H9 (cell line): ENCODE measurements at regions not wholly inside any gene's neighbourhood (a gene's known extent, or its start where the extent isn't known, plus 50 kb on each side); places are given as distances from the start of the nearest gene placed in this dataset.

Experiments
- DNase-seq: peaks from one replicate; pipeline ENCODE4 v3.0.0-alpha.2; 2017
- H2AFZ ChIP-seq: one replicate; pipeline ENCODE4 v1.6.1; 2013; ENCODE audit warnings: mild to moderate bottlenecking, low read length, control low read depth, moderate library complexity
- H2AK5ac ChIP-seq: 2 replicates; pipeline ENCODE4 v1.6.1; 2013; ENCODE audit warnings: low read length, control low read depth, mixed read lengths; ENCODE audit not compliant: insufficient read length
- H2BK120ac ChIP-seq: one replicate; pipeline ENCODE4 v1.6.1; 2013; ENCODE audit warnings: low read depth, mild to moderate bottlenecking, low read length, control low read depth, inconsistent platforms; ENCODE audit not compliant: poor library complexity, severe bottlenecking
- H2BK12ac ChIP-seq: 2 replicates; pipeline ENCODE4 v1.6.1; 2013; ENCODE audit warnings: low read length, control low read depth, mixed read lengths, low read depth; ENCODE audit not compliant: insufficient read length
- H2BK15ac ChIP-seq: 2 replicates; pipeline ENCODE4 v1.6.1; 2013; ENCODE audit warnings: low read depth, low read length, control low read depth
- H2BK20ac ChIP-seq: one replicate; pipeline ENCODE4 v1.6.1; 2013; ENCODE audit warnings: low read depth, mild to moderate bottlenecking, low read length, control low read depth, inconsistent platforms; ENCODE audit not compliant: poor library complexity, severe bottlenecking
- H2BK5ac ChIP-seq: 2 replicates; pipeline ENCODE4 v1.6.1; 2013; ENCODE audit warnings: low read length, control low read depth, mixed read lengths; ENCODE audit not compliant: insufficient read length
- H3K14ac ChIP-seq: 2 replicates; pipeline ENCODE4 v1.6.1; 2013; ENCODE audit warnings: low read length, control low read depth; ENCODE audit not compliant: insufficient read depth
- H3K18ac ChIP-seq: 2 replicates; pipeline ENCODE4 v1.6.1; 2013; ENCODE audit warnings: low read depth, mild to moderate bottlenecking, mixed read lengths, low read length, control low read depth; ENCODE audit not compliant: insufficient read length
- H3K23ac ChIP-seq: 2 replicates; pipeline ENCODE4 v1.6.1; 2013; ENCODE audit warnings: low read length, control low read depth, mixed read lengths, low read depth; ENCODE audit not compliant: insufficient read length
- H3K23me2 ChIP-seq: 2 replicates; pipeline ENCODE4 v1.6.1; 2013; ENCODE audit warnings: low read depth, mild to moderate bottlenecking, mixed read lengths, low read length, control low read depth; ENCODE audit not compliant: insufficient read length, poor library complexity, severe bottlenecking
- H3K27ac ChIP-seq: 2 replicates; pipeline ENCODE4 v1.5.1; 2013; ENCODE audit warnings: low read length, control low read depth, mixed read lengths, low read depth; ENCODE audit not compliant: insufficient read length
- H3K27me3 ChIP-seq: 2 replicates; pipeline ENCODE4 v1.6.1; 2013; ENCODE audit warnings: low read length, control low read depth, inconsistent platforms; ENCODE audit not compliant: insufficient read depth
- H3K4ac ChIP-seq: 2 replicates; pipeline ENCODE4 v1.6.1; 2013; ENCODE audit warnings: low read depth, mild to moderate bottlenecking, control low read depth, inconsistent platforms, low read length, moderate library complexity
- H3K4me1 ChIP-seq: 2 replicates; pipeline ENCODE4 v1.6.1; 2013; ENCODE audit warnings: low read length, control low read depth, inconsistent platforms; ENCODE audit not compliant: insufficient read depth
- H3K4me2 ChIP-seq: 2 replicates; pipeline ENCODE4 v1.6.1; 2013; ENCODE audit warnings: low read length, control low read depth, mixed read lengths; ENCODE audit not compliant: insufficient read length, insufficient read depth
- H3K56ac ChIP-seq: 2 replicates; pipeline ENCODE4 v1.6.1; 2013; ENCODE audit warnings: low read depth, mild to moderate bottlenecking, mixed read lengths, low read length, control low read depth; ENCODE audit not compliant: insufficient read length
- H3K79me1 ChIP-seq: 2 replicates; pipeline ENCODE4 v1.6.1; 2013; ENCODE audit warnings: low read depth, mild to moderate bottlenecking, moderate library complexity, low read length, control low read depth, inconsistent platforms; ENCODE audit not compliant: insufficient read depth, poor library complexity, severe bottlenecking
- H3K79me2 ChIP-seq: 2 replicates; pipeline ENCODE4 v1.6.1; 2013; ENCODE audit warnings: low read length, control low read depth, inconsistent platforms; ENCODE audit not compliant: insufficient read depth
- H3K9ac ChIP-seq: 2 replicates; pipeline ENCODE4 v1.6.1; 2013; ENCODE audit warnings: low read length, control low read depth, mixed read lengths; ENCODE audit not compliant: insufficient read length; ENCODE audit errors: extremely low read depth
- H3K9me3 ChIP-seq: one replicate; pipeline ENCODE4 v1.6.1; 2013; ENCODE audit warnings: low read depth, low read length, inconsistent platforms; ENCODE audit not compliant: control insufficient read depth
- H3T11ph ChIP-seq: one replicate; pipeline ENCODE4 v1.6.1; 2013; ENCODE audit warnings: mild to moderate bottlenecking, low read length, control low read depth, inconsistent platforms
- H4K20me1 ChIP-seq: one replicate; pipeline ENCODE4 v1.6.1; 2013; ENCODE audit not compliant: control insufficient read depth, insufficient read length, insufficient read depth
- H4K5ac ChIP-seq: 2 replicates; pipeline ENCODE4 v1.6.1; 2013; ENCODE audit warnings: low read depth, mild to moderate bottlenecking, mixed read lengths, low read length, control low read depth; ENCODE audit not compliant: insufficient read length
- H4K8ac ChIP-seq: replicated peaks from 2 replicates; pipeline ENCODE4 v1.6.1; 2013; ENCODE audit warnings: low read length, control low read depth, mixed read lengths, low read depth; ENCODE audit not compliant: insufficient read length
- H4K91ac ChIP-seq: 2 replicates; pipeline ENCODE4 v1.6.1; 2013; ENCODE audit warnings: low read depth, mild to moderate bottlenecking, moderate library complexity, mixed read lengths, low read length, control low read depth; ENCODE audit not compliant: insufficient read length
- H3K27ac Mint-ChIP-seq, 3 experiments: 2 replicates in 2 of 3; 3 replicates in 1 of 3; pipeline ENCODE4 v1.8.0; 2020 to 2021; ENCODE audit warnings: mixed read lengths in 3 of 3, mild to moderate bottlenecking in 1 of 3, moderate library complexity in 1 of 3
- H3K27me3 Mint-ChIP-seq: 2 replicates; pipeline ENCODE4 v1.8.0; 2021; ENCODE audit warnings: low read depth, mild to moderate bottlenecking, moderate library complexity, mixed read lengths
- H3K36me3 Mint-ChIP-seq, 3 experiments: 2 replicates in 2 of 3; 3 replicates in 1 of 3; pipeline ENCODE4 v1.8.0; 2020 to 2021; ENCODE audit warnings: low read depth in 3 of 3, mixed read lengths in 3 of 3; ENCODE audit not compliant: insufficient read depth in 1 of 3
- H3K4me1 Mint-ChIP-seq, 2 experiments: 2 replicates each; pipeline ENCODE4 v1.8.0; 2020; ENCODE audit warnings: mixed read lengths in 2 of 2
- H3K4me3 Mint-ChIP-seq, 2 experiments: 2 replicates in 1 of 2; 3 replicates in 1 of 2; pipeline ENCODE4 v1.8.0; 2020 to 2021; ENCODE audit warnings: mild to moderate bottlenecking in 2 of 2, mixed read lengths in 2 of 2, moderate library complexity in 1 of 2
- H3K9me3 Mint-ChIP-seq, 2 experiments: 2 replicates in 1 of 2; 3 replicates in 1 of 2; pipeline ENCODE4 v1.8.0; 2020; ENCODE audit warnings: mild to moderate bottlenecking in 2 of 2, mixed read lengths in 2 of 2, moderate library complexity in 1 of 2
- WGBS: extraction: QIAGEN DNeasy Blood & Tissue Kit; methylation state at CpG from one replicate; pipeline ENCODE4 v1.1.7; 2013; ENCODE audit warnings: missing lambda C conversion rate, low lambda C conversion rate, mixed read lengths; ENCODE audit not compliant: insufficient read length; ENCODE audit errors: extremely low coverage; 5-methylcytosine and 5-hydroxymethylcytosine counted together
- TF ChIP-seq, protein P1 (sequence below): fragments of 200-600 bp; sonication (generic); conservative IDR thresholded peaks from 3 replicates; pipeline ENCODE4 v1.8.0; 2021; ENCODE audit warnings: antibody characterized with exemption, mild to moderate bottlenecking

DNA sequence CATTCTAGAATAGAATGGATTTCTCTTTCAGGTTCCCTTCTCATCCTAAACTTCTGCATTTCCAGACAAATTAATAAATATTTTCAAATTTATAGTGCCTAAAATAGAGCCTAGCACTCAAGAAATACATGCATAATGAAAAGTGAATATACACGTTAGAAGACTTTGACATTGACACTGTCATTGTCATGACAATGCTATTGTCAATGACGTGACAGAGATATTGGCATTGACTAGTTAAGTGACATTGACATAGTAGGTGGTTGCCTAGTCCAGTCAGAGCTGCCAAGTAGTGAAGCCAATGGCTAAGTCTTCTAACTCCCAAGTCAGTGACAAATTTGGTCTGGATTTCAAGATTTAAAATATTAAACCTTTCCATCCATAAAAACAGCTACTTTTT lies 410.5 kb downstream of the LMO4 start:
- Histone ChIP-seq H3K27ac (no peak overlapping the region), H4K20me1 (no peaks in the 10 kb centered on the region), H2BK5ac (no peak overlapping the region), H3K18ac (no peak overlapping the region), H3T11ph (no peak overlapping the region), H3K4me2 (no peak overlapping the region), H4K91ac (no peak overlapping the region), H4K5ac (no peak overlapping the region), H2AFZ (no peak overlapping the region), H4K8ac (no peak overlapping the region), H3K79me1 (no peaks in the 10 kb centered on the region), H2BK20ac (no peak overlapping the region), H3K27me3 (no peaks in the 10 kb centered on the region), H3K9ac (no peak overlapping the region), H3K4me1 (peaks cover 3% of the 10 kb centered on the region), H2AK5ac (no peak overlapping the region), H2BK12ac (no peak overlapping the region), H3K14ac (no peak overlapping the region), H3K79me2 (no peaks in the 10 kb centered on the region), H2BK120ac (no peak overlapping the region), H3K23ac (no peak overlapping the region), H3K9me3 (no peaks in the 10 kb centered on the region), H2BK15ac (no peak overlapping the region), H3K4ac (no peak overlapping the region), H3K56ac (no peak overlapping the region), H3K23me2 (no peaks in the 10 kb centered on the region)
- TF ChIP-seq, protein P1, sequence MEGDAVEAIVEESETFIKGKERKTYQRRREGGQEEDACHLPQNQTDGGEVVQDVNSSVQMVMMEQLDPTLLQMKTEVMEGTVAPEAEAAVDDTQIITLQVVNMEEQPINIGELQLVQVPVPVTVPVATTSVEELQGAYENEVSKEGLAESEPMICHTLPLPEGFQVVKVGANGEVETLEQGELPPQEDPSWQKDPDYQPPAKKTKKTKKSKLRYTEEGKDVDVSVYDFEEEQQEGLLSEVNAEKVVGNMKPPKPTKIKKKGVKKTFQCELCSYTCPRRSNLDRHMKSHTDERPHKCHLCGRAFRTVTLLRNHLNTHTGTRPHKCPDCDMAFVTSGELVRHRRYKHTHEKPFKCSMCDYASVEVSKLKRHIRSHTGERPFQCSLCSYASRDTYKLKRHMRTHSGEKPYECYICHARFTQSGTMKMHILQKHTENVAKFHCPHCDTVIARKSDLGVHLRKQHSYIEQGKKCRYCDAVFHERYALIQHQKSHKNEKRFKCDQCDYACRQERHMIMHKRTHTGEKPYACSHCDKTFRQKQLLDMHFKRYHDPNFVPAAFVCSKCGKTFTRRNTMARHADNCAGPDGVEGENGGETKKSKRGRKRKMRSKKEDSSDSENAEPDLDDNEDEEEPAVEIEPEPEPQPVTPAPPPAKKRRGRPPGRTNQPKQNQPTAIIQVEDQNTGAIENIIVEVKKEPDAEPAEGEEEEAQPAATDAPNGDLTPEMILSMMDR, result no peak
- Mint-ChIP-seq H3K36me3 (peaks cover 0 to 4% (median 0%) of the 10 kb centered on the region in 3 experiments; a peak in 2 of 7 replicates), H3K4me3 (no peak overlapping the region), H3K9me3 (no peaks in the 10 kb centered on the region; a peak in 1 of 5 replicates), H3K4me1 (peaks cover 11 to 12% of the 10 kb centered on the region in 2 experiments), H3K27me3 (no peaks in the 10 kb centered on the region), H3K27ac (no peak overlapping the region)
- DNase-seq, result no peak
- WGBS, result no CpG with 5 or more reads among the region's 2 CpGs
